ENCODE measurements at regions not wholly inside any gene's neighbourhood (a gene's known extent, or its start where the extent isn't known, plus 50 kb on each side); places are given as distances from the start of the nearest gene placed in this dataset.

DNA sequence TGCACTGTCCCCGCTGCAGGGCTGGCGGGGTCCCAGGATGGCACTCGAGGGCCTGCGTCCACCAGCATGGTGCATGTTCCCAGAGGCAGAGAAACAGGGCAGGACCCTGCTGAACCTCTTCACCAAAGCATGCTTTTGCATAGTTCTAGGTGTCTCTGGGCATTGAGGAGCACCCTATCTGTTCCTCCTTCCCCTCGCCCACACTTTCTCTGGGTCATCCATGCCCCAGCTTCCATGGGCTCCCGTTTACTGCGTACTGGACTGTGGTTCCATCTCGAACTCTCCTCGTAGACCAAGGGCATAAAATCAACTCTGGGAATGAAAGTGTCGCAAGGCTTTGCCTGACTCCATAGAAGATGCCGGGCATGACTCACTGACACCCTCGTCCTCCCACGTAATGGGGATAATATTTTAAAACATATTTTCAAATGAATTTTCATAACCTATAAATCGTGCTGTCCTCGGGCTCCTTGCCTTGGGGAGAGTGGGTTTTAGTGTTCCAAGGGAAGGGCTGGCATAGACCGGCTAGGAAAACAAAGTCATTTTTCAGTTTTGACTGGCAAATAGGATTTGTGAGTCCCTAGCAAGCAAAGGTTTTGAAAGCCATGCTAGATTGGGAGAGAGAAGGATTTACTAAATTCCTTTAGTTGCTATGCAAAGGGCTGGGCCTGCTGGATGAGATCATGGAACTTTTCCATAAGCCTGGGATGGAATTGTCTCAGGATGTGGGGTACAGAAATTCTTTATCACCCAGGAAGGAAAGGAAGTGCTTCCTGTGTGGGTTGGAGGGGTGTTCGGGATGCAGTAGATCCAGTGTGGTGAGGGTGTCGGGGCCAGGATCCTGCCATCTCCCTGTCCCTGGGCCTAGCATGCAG, 498.7 kb upstream of the MKI67 start:
- Histone ChIP-seq H2AFZ (ENCODE audit: low read depth, low read length) (no peak overlapping the region), H3K4me1 (ENCODE audit: low read length) (no peaks in the 10 kb centered on the region), H3K4me2 (ENCODE audit: low read length) (no peak overlapping the region), H3K9ac (ENCODE audit: low read length) (no peak overlapping the region), H4K20me1 (ENCODE audit: insufficient read depth, low read length) (no peaks in the 10 kb centered on the region), H3K27ac (ENCODE audit: low read length) (no peak overlapping the region), H3K9me3 (ENCODE audit: insufficient read depth, low read length) (no peaks in the 10 kb centered on the region), H3K79me2 (ENCODE audit: low read length) (no peaks in the 10 kb centered on the region), H3K27me3 (ENCODE audit: low read depth, low read length) (no peaks in the 10 kb centered on the region), H3K36me3 (replicated peaks; ENCODE audit: low read depth, low read length) (no peaks in the 10 kb centered on the region), H3K4me3 (ENCODE audit: low read length) (no peak overlapping the region)
- TF ChIP-seq EZH2phosphoT487 (IDR thresholded peaks at IDR 0.05; ENCODE audit: low read depth) = no peak
- TF ChIP-seq, protein P1, sequence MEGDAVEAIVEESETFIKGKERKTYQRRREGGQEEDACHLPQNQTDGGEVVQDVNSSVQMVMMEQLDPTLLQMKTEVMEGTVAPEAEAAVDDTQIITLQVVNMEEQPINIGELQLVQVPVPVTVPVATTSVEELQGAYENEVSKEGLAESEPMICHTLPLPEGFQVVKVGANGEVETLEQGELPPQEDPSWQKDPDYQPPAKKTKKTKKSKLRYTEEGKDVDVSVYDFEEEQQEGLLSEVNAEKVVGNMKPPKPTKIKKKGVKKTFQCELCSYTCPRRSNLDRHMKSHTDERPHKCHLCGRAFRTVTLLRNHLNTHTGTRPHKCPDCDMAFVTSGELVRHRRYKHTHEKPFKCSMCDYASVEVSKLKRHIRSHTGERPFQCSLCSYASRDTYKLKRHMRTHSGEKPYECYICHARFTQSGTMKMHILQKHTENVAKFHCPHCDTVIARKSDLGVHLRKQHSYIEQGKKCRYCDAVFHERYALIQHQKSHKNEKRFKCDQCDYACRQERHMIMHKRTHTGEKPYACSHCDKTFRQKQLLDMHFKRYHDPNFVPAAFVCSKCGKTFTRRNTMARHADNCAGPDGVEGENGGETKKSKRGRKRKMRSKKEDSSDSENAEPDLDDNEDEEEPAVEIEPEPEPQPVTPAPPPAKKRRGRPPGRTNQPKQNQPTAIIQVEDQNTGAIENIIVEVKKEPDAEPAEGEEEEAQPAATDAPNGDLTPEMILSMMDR (IDR thresholded peaks at IDR 0.05; ENCODE audit: low read depth, low read length) = no peak

DNA sequence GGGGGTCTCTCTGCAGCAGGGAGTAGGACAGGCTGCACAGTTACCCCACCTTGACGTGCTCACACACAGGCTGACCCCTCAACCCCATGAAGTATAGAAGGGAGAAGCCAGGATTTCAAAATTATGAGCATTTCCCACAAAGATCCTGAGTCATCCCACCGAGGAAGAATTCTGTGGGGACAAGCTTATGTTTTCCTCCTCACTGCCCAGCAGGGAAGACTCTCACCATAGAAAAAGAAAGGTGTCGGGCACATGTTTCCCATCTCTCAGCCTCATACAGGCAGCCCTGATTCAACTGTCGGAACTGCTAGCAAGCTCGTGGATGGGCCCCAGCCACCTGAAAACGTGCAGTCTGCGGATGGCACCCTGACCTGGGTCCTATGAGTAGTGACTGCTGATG, 499.7 kb upstream of the MKI67 start:
- no peaks in the 10 kb centered on the region for H3K79me2 ChIP-seq (ENCODE audit: low read length)
- H3K4me2 ChIP-seq (ENCODE audit: low read length) = no peak overlapping the region
- TF ChIP-seq, protein P1 (IDR thresholded peaks at IDR 0.05; ENCODE audit: low read depth, low read length) = no peak
- TF ChIP-seq EZH2phosphoT487 (IDR thresholded peaks at IDR 0.05; ENCODE audit: low read depth) = no peak
- H3K4me1 ChIP-seq (ENCODE audit: low read length) = no peaks in the 10 kb centered on the region
- no peaks in the 10 kb centered on the region for H4K20me1 ChIP-seq (ENCODE audit: insufficient read depth, low read length)
- no peak overlapping the region for H3K27ac ChIP-seq (ENCODE audit: low read length)
- no peaks in the 10 kb centered on the region for H3K9me3 ChIP-seq (ENCODE audit: insufficient read depth, low read length)
- H3K27me3 ChIP-seq (ENCODE audit: low read depth, low read length) = no peaks in the 10 kb centered on the region
- H3K36me3 ChIP-seq (replicated peaks; ENCODE audit: low read depth, low read length) = no peaks in the 10 kb centered on the region
- H2AFZ ChIP-seq (ENCODE audit: low read depth, low read length) = no peak overlapping the region
- no peak overlapping the region for H3K9ac ChIP-seq (ENCODE audit: low read length)
- no peak overlapping the region for H3K4me3 ChIP-seq (ENCODE audit: low read length)

DNA sequence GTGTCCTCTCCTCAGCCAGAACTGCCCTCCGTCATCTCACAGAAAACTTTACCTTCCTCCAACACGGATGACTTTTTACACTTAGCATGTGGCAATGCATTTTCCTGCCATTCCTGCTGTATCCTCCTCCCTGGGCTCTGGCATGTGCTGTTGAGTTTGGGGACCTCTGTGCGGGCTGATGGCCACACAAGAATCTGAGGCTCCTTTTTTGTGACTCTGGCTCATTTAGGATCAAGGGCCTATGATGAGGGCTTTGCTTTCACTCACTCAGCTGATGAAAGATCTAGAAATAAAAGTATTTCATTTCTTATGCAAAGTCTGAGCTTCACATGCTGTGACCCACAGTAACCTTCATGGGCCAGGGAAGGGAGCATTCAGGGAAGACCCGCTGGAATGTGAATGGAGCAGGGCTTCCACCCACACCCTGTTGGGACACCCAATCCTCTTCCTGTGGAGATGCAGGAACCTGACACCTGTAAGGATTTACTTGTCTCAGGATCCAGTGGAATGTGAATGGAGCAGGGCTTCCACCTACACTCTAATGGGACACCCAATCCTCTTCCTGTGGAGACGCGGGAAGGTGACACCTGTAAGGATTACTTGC, 500.3 kb upstream of the MKI67 start:
- Histone ChIP-seq H3K4me3 (ENCODE audit: low read length) (no peak overlapping the region), H3K9me3 (ENCODE audit: insufficient read depth, low read length) (no peaks in the 10 kb centered on the region), H3K27me3 (ENCODE audit: low read depth, low read length) (no peaks in the 10 kb centered on the region), H3K4me2 (ENCODE audit: low read length) (no peak overlapping the region), H4K20me1 (ENCODE audit: insufficient read depth, low read length) (no peaks in the 10 kb centered on the region), H3K79me2 (ENCODE audit: low read length) (no peaks in the 10 kb centered on the region), H3K36me3 (replicated peaks; ENCODE audit: low read depth, low read length) (no peaks in the 10 kb centered on the region), H3K27ac (ENCODE audit: low read length) (no peak overlapping the region), H3K4me1 (ENCODE audit: low read length) (no peaks in the 10 kb centered on the region), H3K9ac (ENCODE audit: low read length) (no peak overlapping the region), H2AFZ (ENCODE audit: low read depth, low read length) (no peak overlapping the region)
- no peak for TF ChIP-seq EZH2phosphoT487 (IDR thresholded peaks at IDR 0.05; ENCODE audit: low read depth)
- TF ChIP-seq, protein P1 (IDR thresholded peaks at IDR 0.05; ENCODE audit: low read depth, low read length) = no peak

DNA sequence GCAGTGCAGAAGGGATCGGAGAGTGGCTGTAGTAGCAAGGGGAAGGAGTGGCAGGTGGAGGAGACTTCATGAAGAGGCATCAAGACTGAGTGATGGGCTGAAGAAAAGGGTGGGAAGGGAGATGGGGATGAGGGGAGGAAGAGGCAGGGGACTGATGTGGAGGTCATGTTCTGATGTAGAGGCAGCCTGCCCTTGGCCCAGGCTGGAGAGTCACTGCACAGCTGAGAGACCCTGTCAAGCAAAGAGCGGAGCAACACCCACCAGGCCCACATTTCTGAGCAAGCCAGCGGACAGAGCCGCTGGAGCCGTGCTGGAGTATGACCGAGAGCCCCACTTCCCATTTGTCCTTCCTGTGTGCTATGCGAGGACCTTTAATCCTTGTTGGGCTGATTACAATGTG, 501.6 kb upstream of the MKI67 start:
- TF ChIP-seq, protein P1 (IDR thresholded peaks at IDR 0.05; ENCODE audit: low read depth, low read length) = no peak
- TF ChIP-seq EZH2phosphoT487 (IDR thresholded peaks at IDR 0.05; ENCODE audit: low read depth) = no peak
- Histone ChIP-seq H3K27ac (ENCODE audit: low read length) (no peak overlapping the region), H3K4me1 (ENCODE audit: low read length) (no peaks in the 10 kb centered on the region), H3K79me2 (ENCODE audit: low read length) (no peaks in the 10 kb centered on the region), H3K36me3 (replicated peaks; ENCODE audit: low read depth, low read length) (no peaks in the 10 kb centered on the region), H3K9me3 (ENCODE audit: insufficient read depth, low read length) (no peaks in the 10 kb centered on the region), H3K4me3 (ENCODE audit: low read length) (no peak overlapping the region), H4K20me1 (ENCODE audit: insufficient read depth, low read length) (no peaks in the 10 kb centered on the region), H3K4me2 (ENCODE audit: low read length) (no peak overlapping the region), H2AFZ (ENCODE audit: low read depth, low read length) (no peak overlapping the region), H3K27me3 (ENCODE audit: low read depth, low read length) (no peaks in the 10 kb centered on the region), H3K9ac (ENCODE audit: low read length) (no peak overlapping the region)

Data from OCI-LY3 (cell line).